HG02981 (cell line): ENCODE measurements at regions not wholly inside any gene's neighbourhood (a gene's known extent, or its start where the extent isn't known, plus 50 kb on each side); places are given as distances from the start of the nearest gene placed in this dataset.

ENCODE experiments used
- ATAC-seq: cut with Tn5 transposase; IDR thresholded peaks from one replicate; pipeline ENCODE4 v1.9.1; 2021; ENCODE audit warnings: mild to moderate bottlenecking, moderate library complexity; ENCODE audit not compliant: unreplicated experiment

GRCh38 chr3:194832346-194833104 lies 146.8 kb downstream of the FAM43A start:
- ATAC-seq = no peak

GRCh38 chr3:194833114-194833910 lies 147.6 kb downstream of the FAM43A start:
- ATAC-seq = no peak

- no peak for ATAC-seq
Observed at GRCh38 chr3:194836661-194837060, 151.0 kb downstream of the FAM43A start.

GRCh38 chr3:194837457-194838127 lies 151.9 kb downstream of the FAM43A start:
- ATAC-seq = no peak

- ATAC-seq = no peak
Observed at GRCh38 chr3:194838236-194838635, 152.6 kb downstream of the FAM43A start.

GRCh38 chr3:194840661-194841514 lies 155.2 kb downstream of the FAM43A start:
- ATAC-seq = no peak

- no peak for ATAC-seq
Observed at GRCh38 chr3:194841515-194841841, 155.8 kb downstream of the FAM43A start.

- ATAC-seq = no peak
Observed at GRCh38 chr3:194843556-194843955, 157.9 kb downstream of the FAM43A start.

GRCh38 chr3:194844046-194844445 lies 158.4 kb downstream of the FAM43A start:
- ATAC-seq = no peak

GRCh38 chr3:194849166-194849875 lies 163.6 kb downstream of the FAM43A start:
- no peak for ATAC-seq

- no peak for ATAC-seq
Observed at GRCh38 chr3:194851254-194851653, 165.6 kb downstream of the FAM43A start.

GRCh38 chr3:194851941-194852340 lies 166.3 kb downstream of the FAM43A start:
- ATAC-seq = no peak

- no peak for ATAC-seq
Observed at GRCh38 chr3:194852345-194852744, 166.7 kb downstream of the FAM43A start.

GRCh38 chr3:194852831-194853508 lies 167.3 kb downstream of the FAM43A start:
- ATAC-seq = no peak

- ATAC-seq = no peak
Observed at GRCh38 chr3:194854206-194854605, 168.5 kb downstream of the FAM43A start.

GRCh38 chr3:194854659-194855390 lies 169.1 kb downstream of the FAM43A start:
- no peak for ATAC-seq

GRCh38 chr3:194856296-194856695 lies 170.6 kb downstream of the FAM43A start:
- no peak for ATAC-seq

- ATAC-seq = no peak
Observed at GRCh38 chr3:194857469-194858113, 171.9 kb downstream of the FAM43A start.
